HG03558 (cell line): ENCODE measurements at regions not wholly inside any gene's neighbourhood (a gene's known extent, or its start where the extent isn't known, plus 50 kb on each side); places are given as distances from the start of the nearest gene placed in this dataset.

ENCODE experiments used
- ATAC-seq: cut with Tn5 transposase; IDR thresholded peaks from one replicate; pipeline ENCODE4 v1.9.1; 2021; ENCODE audit warnings: moderate number of reproducible peaks; ENCODE audit not compliant: unreplicated experiment; ENCODE audit errors: extremely low read depth

- ATAC-seq, result no peak
Measured at GRCh38 chr13:30038884-30039283, 188.5 kb upstream of the UBL3 start.

- no peak for ATAC-seq
Measured at GRCh38 chr13:30037766-30038165, 187.3 kb upstream of the UBL3 start.

GRCh38 chr13:30037306-30037705 lies 186.9 kb upstream of the UBL3 start:
- ATAC-seq, result no peak

- no peak for ATAC-seq
Measured at GRCh38 chr13:30034458-30034795, 184.0 kb upstream of the UBL3 start.

GRCh38 chr13:30033681-30034457 lies 183.5 kb upstream of the UBL3 start:
- ATAC-seq, result no peak

GRCh38 chr13:30032263-30032662 lies 181.8 kb upstream of the UBL3 start:
- no peak for ATAC-seq

GRCh38 chr13:30031488-30031887 lies 181.1 kb upstream of the UBL3 start:
- ATAC-seq, result no peak

- ATAC-seq, result no peak
Measured at GRCh38 chr13:30030141-30030750, 179.8 kb upstream of the UBL3 start.

GRCh38 chr13:30027569-30028455 lies 177.4 kb upstream of the UBL3 start:
- no peak for ATAC-seq

- ATAC-seq, result no peak
Measured at GRCh38 chr13:30026909-30027308, 176.5 kb upstream of the UBL3 start.

- no peak for ATAC-seq
Measured at GRCh38 chr13:30026093-30026492, 175.7 kb upstream of the UBL3 start.

- ATAC-seq, result no peak
Measured at GRCh38 chr13:30025351-30025750, 174.9 kb upstream of the UBL3 start.

GRCh38 chr13:30024125-30024865 lies 173.9 kb upstream of the UBL3 start:
- no peak for ATAC-seq

- ATAC-seq, result no peak
Measured at GRCh38 chr13:30023196-30023895, 172.9 kb upstream of the UBL3 start.

GRCh38 chr13:30022796-30023195 lies 172.4 kb upstream of the UBL3 start:
- ATAC-seq, result no peak

GRCh38 chr13:30022256-30022655 lies 171.8 kb upstream of the UBL3 start:
- no peak for ATAC-seq

GRCh38 chr13:30021611-30022010 lies 171.2 kb upstream of the UBL3 start:
- no peak for ATAC-seq

GRCh38 chr13:30020726-30021312 lies 170.4 kb upstream of the UBL3 start:
- ATAC-seq, result no peak
